ENCODE measurements at regions not wholly inside any gene's neighbourhood (a gene's known extent, or its start where the extent isn't known, plus 50 kb on each side); places are given as distances from the start of the nearest gene placed in this dataset.

DNA sequence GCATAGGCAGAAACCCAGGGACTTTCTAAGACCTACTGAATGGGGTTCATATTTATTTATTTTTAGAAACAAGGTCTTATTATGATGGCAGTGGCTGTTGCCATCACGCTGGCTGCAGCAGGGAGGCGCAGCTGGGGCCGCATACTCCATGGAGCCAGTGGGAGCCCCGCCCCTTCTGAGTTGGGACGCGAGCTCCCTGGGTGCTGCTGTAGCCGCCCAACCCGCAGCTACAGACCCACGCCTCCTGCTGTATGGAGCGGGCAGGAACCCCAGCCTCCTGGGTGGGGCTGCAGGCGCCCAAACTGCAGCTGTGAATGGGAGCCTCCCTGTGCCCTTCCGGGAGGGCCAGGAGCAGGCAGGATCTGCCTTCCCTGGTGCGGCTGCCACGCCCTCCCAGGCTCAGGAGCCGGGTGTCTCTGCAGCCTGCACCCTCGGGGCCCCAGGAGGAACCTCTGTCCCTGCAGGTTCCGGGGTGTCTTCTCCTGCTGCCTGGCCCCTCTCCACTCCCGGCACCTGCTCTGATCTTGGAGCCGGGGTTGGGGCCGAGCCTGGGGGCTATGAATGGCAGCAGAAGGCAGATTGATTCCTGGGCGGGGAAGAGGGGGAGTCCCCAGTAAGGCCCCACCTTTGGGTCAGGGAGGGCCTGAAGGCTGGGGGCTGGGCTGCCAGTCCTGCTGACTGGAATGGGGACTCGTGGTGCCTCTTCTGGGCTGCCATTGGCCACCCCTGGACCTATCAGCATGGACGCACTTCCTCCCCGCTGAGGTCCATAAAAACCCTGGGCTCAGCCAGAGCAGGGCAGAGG lies 66.5 kb upstream of the LRRN2 start (continued):
- TF ChIP-seq, protein P1, sequence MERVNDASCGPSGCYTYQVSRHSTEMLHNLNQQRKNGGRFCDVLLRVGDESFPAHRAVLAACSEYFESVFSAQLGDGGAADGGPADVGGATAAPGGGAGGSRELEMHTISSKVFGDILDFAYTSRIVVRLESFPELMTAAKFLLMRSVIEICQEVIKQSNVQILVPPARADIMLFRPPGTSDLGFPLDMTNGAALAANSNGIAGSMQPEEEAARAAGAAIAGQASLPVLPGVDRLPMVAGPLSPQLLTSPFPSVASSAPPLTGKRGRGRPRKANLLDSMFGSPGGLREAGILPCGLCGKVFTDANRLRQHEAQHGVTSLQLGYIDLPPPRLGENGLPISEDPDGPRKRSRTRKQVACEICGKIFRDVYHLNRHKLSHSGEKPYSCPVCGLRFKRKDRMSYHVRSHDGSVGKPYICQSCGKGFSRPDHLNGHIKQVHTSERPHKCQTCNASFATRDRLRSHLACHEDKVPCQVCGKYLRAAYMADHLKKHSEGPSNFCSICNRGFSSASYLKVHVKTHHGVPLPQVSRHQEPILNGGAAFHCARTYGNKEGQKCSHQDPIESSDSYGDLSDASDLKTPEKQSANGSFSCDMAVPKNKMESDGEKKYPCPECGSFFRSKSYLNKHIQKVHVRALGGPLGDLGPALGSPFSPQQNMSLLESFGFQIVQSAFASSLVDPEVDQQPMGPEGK (CRISPR knock-in tag; IDR thresholded peaks at IDR 0.05) = 0 out of 2 replicates have a peak, but pooled peaks have one; percentile 11
- TF ChIP-seq HNRNPLL (IDR thresholded peaks at IDR 0.05; ENCODE audit: low read depth, low read length, poor library complexity, severe bottlenecking) (peak; percentile 38), SP1 (IDR thresholded peaks at IDR 0.05) (no peak), SP1 (CRISPR knock-in tag; IDR thresholded peaks at IDR 0.05) (0 out of 2 replicates have a peak, but pooled peaks have one; percentile 11), ETV5 (CRISPR knock-in tag; IDR thresholded peaks at IDR 0.05; ENCODE audit: borderline replicate concordance) (peak; percentile 13; the same call in 1 of the 2 replicates)

DNA sequence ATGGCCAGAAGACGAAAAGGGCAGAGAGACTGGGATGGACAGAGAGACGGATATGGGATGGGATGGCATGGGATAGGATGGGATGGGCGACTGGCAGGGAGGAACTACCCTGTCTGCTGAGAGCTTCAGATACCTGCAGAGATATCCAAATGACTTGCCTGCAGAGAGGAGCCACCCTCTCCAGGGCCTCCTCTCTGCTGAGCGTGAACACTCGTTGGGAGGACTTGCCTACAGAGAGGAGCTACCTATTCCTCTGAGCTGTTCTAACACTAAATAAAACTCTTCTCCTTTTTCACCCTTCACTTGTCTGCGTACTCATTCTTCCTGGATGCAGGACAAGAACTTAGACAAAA lies 67.1 kb upstream of the LRRN2 start:
- POLR2A ChIA-PET = no interaction called here
- WGBS (ENCODE audit: low lambda C conversion rate) = 31% methylated on average over 6 of the region's 6 CpGs
- BruUV-seq (replicated peaks) = no TSS peak

More for the DNA sequence above, 67.1 kb upstream of the LRRN2 start:
- Histone ChIP-seq H3K9ac (ENCODE audit: insufficient read depth, low read depth, low read length) (no peak overlapping the region), H3K27me3 (ENCODE audit: control insufficient read depth in 1 of 2, insufficient read depth in 2 of 2, low read length in 2 of 2) (peaks cover 0 to 2% of the 10 kb centered on the region in 2 experiments; a peak in 2 of 5 replicates), H3K4me3 (replicated peaks in 1 of 3; ENCODE audit: insufficient read depth in 1 of 3, low read depth in 2 of 3, low read length in 3 of 3) (no peak overlapping the region), H3K4me1 (ENCODE audit: insufficient read depth, low read length) (0 out of 2 replicates have a peak, but pooled peaks cover 6% of the 10 kb centered on the region), H3K27ac (ENCODE audit: extremely low read length, insufficient read depth, low read length) (no peak overlapping the region), H3K4me2 (ENCODE audit: low read depth, low read length) (no peak overlapping the region), H3K9me3 (ENCODE audit: low read length) (no peaks in the 10 kb centered on the region), H3K36me3 (replicated peaks in 1 of 2; ENCODE audit: control insufficient read depth in 1 of 2, insufficient read depth in 2 of 2, low read length in 2 of 2) (no peaks in the 10 kb centered on the region), H4K20me1 (ENCODE audit: insufficient read depth, low read length) (no peaks in the 10 kb centered on the region), H2AFZ (ENCODE audit: low read length) (no peak overlapping the region), H3K79me2 (ENCODE audit: insufficient read depth, low read length) (no peaks in the 10 kb centered on the region)
- no peak for TF ChIP-seq ZNF451 (CRISPR knock-in tag; IDR thresholded peaks at IDR 0.05)
- TF ChIP-seq ZNF670 (CRISPR knock-in tag; IDR thresholded peaks at IDR 0.05; ENCODE audit: borderline replicate concordance) = no peak
- TF ChIP-seq ZFX (CRISPR knock-in tag; IDR thresholded peaks at IDR 0.05; ENCODE audit: low read depth) = no peak
- intact Hi-C loops (cut with micrococcal nuclease; ENCODE audit: unreplicated experiment) (no loop called here), in situ Hi-C loops (cut with HindIII; ENCODE audit: extremely low pct_ligation_motif_present, low pct_unique_long_range_greater_than_20kb) (no loop called here)
- CTCF ChIA-PET (ENCODE audit: low intra/inter-chr PET ratio, low total read pairs) = no interaction called here
- DNase-seq (ENCODE audit: low spot score) (no peak), ATAC-seq (no peak; the same call in 2 of the 3 replicates), FAIRE-seq (no peak)
